NB4 (cell line): ENCODE measurements at regions not wholly inside any gene's neighbourhood (a gene's known extent, or its start where the extent isn't known, plus 50 kb on each side); places are given as distances from the start of the nearest gene placed in this dataset.

ENCODE experiments used
- CTCF ChIP-seq: IDR thresholded peaks from one replicate; pipeline ENCODE4 v1.5.1; 2012; ENCODE audit warnings: low read depth, low read length
- MAX ChIP-seq: IDR thresholded peaks from 2 replicates; pipeline ENCODE4 v1.6.1; 2011; ENCODE audit warnings: low read depth, low read length
- MYC ChIP-seq: IDR thresholded peaks from 2 replicates; pipeline ENCODE4 v1.6.1; 2011; ENCODE audit warnings: low read depth, low read length
- POLR2A ChIP-seq: IDR thresholded peaks from 2 replicates; pipeline ENCODE4 v1.6.1; 2011; ENCODE audit warnings: mild to moderate bottlenecking; ENCODE audit not compliant: insufficient read length; ENCODE audit errors: extremely low read depth

DNA sequence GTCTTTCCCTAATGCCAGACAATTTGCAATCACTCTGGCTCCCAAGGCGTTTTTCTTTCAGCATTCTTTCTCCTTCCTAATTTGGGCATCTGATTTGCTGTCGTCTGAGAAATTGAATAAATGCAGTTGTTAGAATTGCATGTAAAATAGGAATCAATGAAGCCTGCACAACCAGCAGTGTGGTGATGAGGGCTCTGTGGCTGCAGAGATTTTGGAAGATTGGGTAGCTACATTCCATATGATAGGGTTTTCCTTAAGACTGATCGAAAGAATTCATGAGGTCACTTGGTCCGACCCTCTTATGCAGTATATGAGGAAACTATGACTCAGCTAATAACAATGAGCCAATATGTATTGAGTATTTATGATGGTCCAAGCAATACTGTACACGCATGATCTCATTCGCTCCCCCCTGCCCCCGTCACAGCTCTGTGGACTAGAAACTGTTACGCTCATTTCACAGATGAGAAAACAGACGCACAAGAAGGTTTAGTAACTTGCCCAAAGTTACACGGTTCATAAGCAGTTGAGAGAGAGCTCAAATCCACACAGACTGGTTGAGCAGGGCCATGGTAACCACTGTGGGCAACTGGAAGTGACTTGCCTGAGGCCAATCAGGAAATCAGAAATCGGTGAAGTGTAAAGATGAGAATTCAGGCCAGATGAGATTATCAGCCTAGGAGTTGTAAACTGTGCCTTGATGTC, 527.2 kb downstream of the GATA3 start:
- TF ChIP-seq CTCF, result no peak
- TF ChIP-seq POLR2A, result no peak
- no peak for TF ChIP-seq MYC
- TF ChIP-seq MAX, result no peak
